ENCODE measurements at regions not wholly inside any gene's neighbourhood (a gene's known extent, or its start where the extent isn't known, plus 50 kb on each side); places are given as distances from the start of the nearest gene placed in this dataset.

GRCh38 chr3:74520895-74521294 lies 93.6 kb downstream of the CNTN3 start:
- TF ChIP-seq CTCF (IDR thresholded peaks at IDR 0.05; ENCODE audit: low read depth, low read length, missing input control) = no peak
- no peak for TF ChIP-seq YY1 (IDR thresholded peaks at IDR 0.05)
- no peak for TF ChIP-seq REST (IDR thresholded peaks at IDR 0.05)
- no peak for TF ChIP-seq SP1 (IDR thresholded peaks at IDR 0.05)
- no peak for TF ChIP-seq EGR1 (IDR thresholded peaks at IDR 0.05; ENCODE audit: low read depth in 2 of 2)
